ENCODE measurements at regions not wholly inside any gene's neighbourhood (a gene's known extent, or its start where the extent isn't known, plus 50 kb on each side); places are given as distances from the start of the nearest gene placed in this dataset.
"Not testable (repeated sequence)": the region's sequence is repeated elsewhere in the genome, so short reads cannot be mapped to it uniquely, and the experiment has no call there.

- no peak overlapping the region for H3K27ac ChIP-seq
- H3K9me3 ChIP-seq (replicated peaks): no peaks in the 10 kb centered on the region
- no peaks in the 10 kb centered on the region for H3K27me3 ChIP-seq
- no peaks in the 10 kb centered on the region for H3K36me3 ChIP-seq
- no peak overlapping the region for H3K4me3 ChIP-seq
- no peak for DNase-seq
- H3K4me1 ChIP-seq: no peaks in the 10 kb centered on the region
These were observed 313.1 kb downstream of the ADGRD1 start for GRCh38 chr12:131266591-131267467.

- no peaks in the 10 kb centered on the region for H3K4me1 ChIP-seq
- no peak overlapping the region for H3K4me3 ChIP-seq
- no peaks in the 10 kb centered on the region for H3K36me3 ChIP-seq
- no peaks in the 10 kb centered on the region for H3K27me3 ChIP-seq
- DNase-seq: no peak
- no peaks in the 10 kb centered on the region for H3K9me3 ChIP-seq (replicated peaks)
- no peak overlapping the region for H3K27ac ChIP-seq
These were observed 313.9 kb downstream of the ADGRD1 start for GRCh38 chr12:131267576-131267975.

GRCh38 chr12:131268123-131268522 lies 314.4 kb downstream of the ADGRD1 start:
- not testable (repeated sequence) for H3K27ac ChIP-seq, H3K36me3 ChIP-seq

GRCh38 chr12:131268571-131268970 lies 314.9 kb downstream of the ADGRD1 start:
- H3K27me3 ChIP-seq; H3K4me1 ChIP-seq; H3K36me3 ChIP-seq; H3K9me3 ChIP-seq (replicated peaks); DNase-seq; H3K4me3 ChIP-seq; H3K27ac ChIP-seq: not testable (repeated sequence)

More at GRCh38 chr12:131268123-131268522, 314.4 kb downstream of the ADGRD1 start:
- not testable (repeated sequence) for H3K27me3 ChIP-seq; H3K9me3 ChIP-seq (replicated peaks); H3K4me1 ChIP-seq; H3K4me3 ChIP-seq; DNase-seq

- H3K4me3 ChIP-seq: no peak overlapping the region
- H3K36me3 ChIP-seq: no peaks in the 10 kb centered on the region
- H3K4me1 ChIP-seq: no peaks in the 10 kb centered on the region
- H3K27ac ChIP-seq: no peak overlapping the region
- no peaks in the 10 kb centered on the region for H3K9me3 ChIP-seq (replicated peaks)
- DNase-seq: no peak
- H3K27me3 ChIP-seq: no peaks in the 10 kb centered on the region
These were observed 315.8 kb downstream of the ADGRD1 start for GRCh38 chr12:131269551-131269950.

GRCh38 chr12:131269977-131270376 lies 316.3 kb downstream of the ADGRD1 start:
- H3K4me1 ChIP-seq; H3K9me3 ChIP-seq (replicated peaks); H3K27ac ChIP-seq; H3K36me3 ChIP-seq; H3K4me3 ChIP-seq; DNase-seq; H3K27me3 ChIP-seq: not testable (repeated sequence)

- no peak for DNase-seq
- no peaks in the 10 kb centered on the region for H3K4me1 ChIP-seq
- H3K9me3 ChIP-seq (replicated peaks): no peaks in the 10 kb centered on the region
- no peak overlapping the region for H3K4me3 ChIP-seq
- H3K27me3 ChIP-seq: no peaks in the 10 kb centered on the region
- no peak overlapping the region for H3K27ac ChIP-seq
- H3K36me3 ChIP-seq: no peaks in the 10 kb centered on the region
These were observed 318.0 kb downstream of the ADGRD1 start for GRCh38 chr12:131271724-131272123.

- DNase-seq: not testable (repeated sequence)
These were observed 318.6 kb downstream of the ADGRD1 start for GRCh38 chr12:131272283-131272814.

GRCh38 chr12:131273291-131273845 lies 319.7 kb downstream of the ADGRD1 start:
- DNase-seq: no peak
- Histone ChIP-seq H3K9me3 (replicated peaks) (no peaks in the 10 kb centered on the region), H3K27me3 (no peaks in the 10 kb centered on the region), H3K36me3 (no peaks in the 10 kb centered on the region), H3K4me3 (no peak overlapping the region), H3K27ac (no peak overlapping the region), H3K4me1 (no peaks in the 10 kb centered on the region)

More at GRCh38 chr12:131272283-131272814, 318.6 kb downstream of the ADGRD1 start:
- H3K9me3 ChIP-seq (replicated peaks); H3K27me3 ChIP-seq; H3K36me3 ChIP-seq; H3K27ac ChIP-seq; H3K4me1 ChIP-seq; H3K4me3 ChIP-seq: not testable (repeated sequence)

- no peaks in the 10 kb centered on the region for H3K27me3 ChIP-seq
- H3K9me3 ChIP-seq (replicated peaks): no peaks in the 10 kb centered on the region
- no peak for DNase-seq
These were observed 320.4 kb downstream of the ADGRD1 start for GRCh38 chr12:131274061-131274460.

GRCh38 chr12:131274906-131275305 lies 321.2 kb downstream of the ADGRD1 start:
- H3K4me3 ChIP-seq: no peak overlapping the region
- H3K27me3 ChIP-seq: no peaks in the 10 kb centered on the region
- no peak for DNase-seq
- H3K4me1 ChIP-seq: no peaks in the 10 kb centered on the region
- H3K9me3 ChIP-seq (replicated peaks): no peaks in the 10 kb centered on the region
- no peak overlapping the region for H3K27ac ChIP-seq
- no peaks in the 10 kb centered on the region for H3K36me3 ChIP-seq

More at GRCh38 chr12:131274061-131274460, 320.4 kb downstream of the ADGRD1 start:
- H3K4me1 ChIP-seq: no peaks in the 10 kb centered on the region
- no peak overlapping the region for H3K27ac ChIP-seq
- H3K4me3 ChIP-seq: no peak overlapping the region
- no peaks in the 10 kb centered on the region for H3K36me3 ChIP-seq

- Histone ChIP-seq H3K9me3 (replicated peaks) (no peaks in the 10 kb centered on the region), H3K4me1 (no peaks in the 10 kb centered on the region), H3K36me3 (no peaks in the 10 kb centered on the region), H3K4me3 (no peak overlapping the region), H3K27me3 (no peaks in the 10 kb centered on the region), H3K27ac (no peak overlapping the region)
- DNase-seq: no peak
These were observed 322.1 kb downstream of the ADGRD1 start for GRCh38 chr12:131275824-131276223.

GRCh38 chr12:131276501-131277185 lies 322.9 kb downstream of the ADGRD1 start:
- no peak overlapping the region for H3K27ac ChIP-seq
- no peak for DNase-seq
- H3K9me3 ChIP-seq (replicated peaks): no peaks in the 10 kb centered on the region
- no peaks in the 10 kb centered on the region for H3K4me1 ChIP-seq
- H3K36me3 ChIP-seq: no peaks in the 10 kb centered on the region
- H3K27me3 ChIP-seq: no peaks in the 10 kb centered on the region
- H3K4me3 ChIP-seq: no peak overlapping the region

GRCh38 chr12:131277186-131278091 lies 323.7 kb downstream of the ADGRD1 start:
- H3K36me3 ChIP-seq; H3K27me3 ChIP-seq; H3K27ac ChIP-seq; H3K4me3 ChIP-seq; H3K9me3 ChIP-seq (replicated peaks); DNase-seq; H3K4me1 ChIP-seq: not testable (repeated sequence)
